Memory B cell (primary cell): ENCODE measurements at regions not wholly inside any gene's neighbourhood (a gene's known extent, or its start where the extent isn't known, plus 50 kb on each side); places are given as distances from the start of the nearest gene placed in this dataset.
A peak's percentile ranks its signal among the peaks of the same experiment; 100 is the strongest.

Source experiments
- ATAC-seq: fragments of 150-1000 bp; cut with Tn5 transposase; 2 replicates; pipeline ENCODE4 v1.10.0; 2021; ENCODE audit warnings: low read depth, mild to moderate bottlenecking, moderate library complexity
- DNase-seq, 2 donors: peaks; one replicate each; pipeline ENCODE4 v3.0.0; 2022; ENCODE audit warnings: low spot score in 2 of 2
- H3K27ac Mint-ChIP-seq: one replicate; pipeline ENCODE4 v1.8.0; 2022; ENCODE audit warnings: mild to moderate bottlenecking, moderate library complexity, mixed read lengths
- H3K27me3 Mint-ChIP-seq: one replicate; pipeline ENCODE4 v1.8.0; 2022; ENCODE audit warnings: mixed read lengths
- H3K36me3 Mint-ChIP-seq: one replicate; pipeline ENCODE4 v1.8.0; 2022; ENCODE audit warnings: mild to moderate bottlenecking, mixed read lengths
- H3K4me1 Mint-ChIP-seq: one replicate; pipeline ENCODE4 v1.8.0; 2022; ENCODE audit warnings: mixed read lengths
- H3K4me3 Mint-ChIP-seq: one replicate; pipeline ENCODE4 v1.8.0; 2022; ENCODE audit warnings: mild to moderate bottlenecking, moderate library complexity, mixed read lengths
- H3K9me3 Mint-ChIP-seq: one replicate; pipeline ENCODE4 v1.8.0; 2022; ENCODE audit warnings: mixed read lengths

- H3K27ac Mint-ChIP-seq: no peak overlapping the region
- no peak for DNase-seq
- no peaks in the 10 kb centered on the region for H3K36me3 Mint-ChIP-seq
- H3K9me3 Mint-ChIP-seq: peaks cover 1% of the 10 kb centered on the region
- no peak for ATAC-seq
- no peaks in the 10 kb centered on the region for H3K4me1 Mint-ChIP-seq
- H3K4me3 Mint-ChIP-seq: no peak overlapping the region
- peaks cover 7% of the 10 kb centered on the region for H3K27me3 Mint-ChIP-seq
Measured at GRCh38 chr10:20984662-20985061, 87.6 kb upstream of the NEBL start.

GRCh38 chr10:20981419-20981953, 84.4 kb upstream of the NEBL start:
- Mint-ChIP-seq H3K4me3 (no peak overlapping the region), H3K9me3 (no peaks in the 10 kb centered on the region), H3K27me3 (peaks cover 7% of the 10 kb centered on the region), H3K36me3 (no peaks in the 10 kb centered on the region), H3K4me1 (no peaks in the 10 kb centered on the region), H3K27ac (no peak overlapping the region)
- ATAC-seq: no peak
- DNase-seq: no peak

- Mint-ChIP-seq H3K4me1 (no peaks in the 10 kb centered on the region), H3K27me3 (peaks cover 7% of the 10 kb centered on the region), H3K27ac (no peak overlapping the region), H3K36me3 (no peaks in the 10 kb centered on the region), H3K9me3 (no peaks in the 10 kb centered on the region), H3K4me3 (no peak overlapping the region)
- ATAC-seq (no peak), DNase-seq (no peak)
Measured at GRCh38 chr10:20978617-20979016, 81.5 kb upstream of the NEBL start.

GRCh38 chr10:20977300-20977699, 80.2 kb upstream of the NEBL start:
- H3K4me3 Mint-ChIP-seq: no peak overlapping the region
- H3K27me3 Mint-ChIP-seq: peaks cover 8% of the 10 kb centered on the region
- H3K36me3 Mint-ChIP-seq: no peaks in the 10 kb centered on the region
- ATAC-seq: no peak
- DNase-seq: no peak
- no peaks in the 10 kb centered on the region for H3K9me3 Mint-ChIP-seq
- no peak overlapping the region for H3K27ac Mint-ChIP-seq
- no peaks in the 10 kb centered on the region for H3K4me1 Mint-ChIP-seq

GRCh38 chr10:20976891-20977290, 79.8 kb upstream of the NEBL start:
- Mint-ChIP-seq H3K27ac (no peak overlapping the region), H3K4me1 (no peaks in the 10 kb centered on the region), H3K9me3 (no peaks in the 10 kb centered on the region), H3K4me3 (no peak overlapping the region), H3K36me3 (no peaks in the 10 kb centered on the region), H3K27me3 (peaks cover 8% of the 10 kb centered on the region)
- DNase-seq (no peak), ATAC-seq (no peak)

GRCh38 chr10:20976390-20976789, 79.3 kb upstream of the NEBL start:
- no peaks in the 10 kb centered on the region for H3K36me3 Mint-ChIP-seq
- no peak overlapping the region for H3K27ac Mint-ChIP-seq
- no peaks in the 10 kb centered on the region for H3K9me3 Mint-ChIP-seq
- peaks cover 7% of the 10 kb centered on the region for H3K27me3 Mint-ChIP-seq
- no peak overlapping the region for H3K4me3 Mint-ChIP-seq
- H3K4me1 Mint-ChIP-seq: no peaks in the 10 kb centered on the region
- DNase-seq: no peak
- no peak for ATAC-seq

- ATAC-seq (no peak), DNase-seq (no peak)
- H3K9me3 Mint-ChIP-seq: no peaks in the 10 kb centered on the region
- H3K4me1 Mint-ChIP-seq: peaks cover 3% of the 10 kb centered on the region
- H3K27me3 Mint-ChIP-seq: peaks cover 7% of the 10 kb centered on the region
- H3K36me3 Mint-ChIP-seq: no peaks in the 10 kb centered on the region
- no peak overlapping the region for H3K27ac Mint-ChIP-seq
- H3K4me3 Mint-ChIP-seq: no peak overlapping the region
Measured at GRCh38 chr10:20975236-20975635, 78.1 kb upstream of the NEBL start.

GRCh38 chr10:20972925-20973324, 75.8 kb upstream of the NEBL start:
- Mint-ChIP-seq H3K4me1 (peaks cover 3% of the 10 kb centered on the region), H3K27ac (no peak overlapping the region), H3K36me3 (no peaks in the 10 kb centered on the region), H3K4me3 (no peak overlapping the region), H3K27me3 (peaks cover 5% of the 10 kb centered on the region), H3K9me3 (no peaks in the 10 kb centered on the region)
- ATAC-seq (no peak), DNase-seq (no peak)

GRCh38 chr10:20971901-20972300, 74.8 kb upstream of the NEBL start:
- no peak overlapping the region for H3K27ac Mint-ChIP-seq
- H3K36me3 Mint-ChIP-seq: no peaks in the 10 kb centered on the region
- H3K4me1 Mint-ChIP-seq: peaks cover 3% of the 10 kb centered on the region
- no peaks in the 10 kb centered on the region for H3K9me3 Mint-ChIP-seq
- ATAC-seq: no peak
- H3K4me3 Mint-ChIP-seq: no peak overlapping the region
- DNase-seq: no peak
- peaks cover 3% of the 10 kb centered on the region for H3K27me3 Mint-ChIP-seq

GRCh38 chr10:20970708-20971107, 73.6 kb upstream of the NEBL start:
- Mint-ChIP-seq H3K27me3 (peaks cover 1% of the 10 kb centered on the region), H3K4me3 (peak overlapping the region; percentile 50), H3K36me3 (no peaks in the 10 kb centered on the region), H3K4me1 (peaks cover 3% of the 10 kb centered on the region), H3K9me3 (no peaks in the 10 kb centered on the region), H3K27ac (no peak overlapping the region)
- DNase-seq (no peak), ATAC-seq (peak; percentile 85)

- H3K27ac Mint-ChIP-seq: no peak overlapping the region
- H3K4me3 Mint-ChIP-seq: no peak overlapping the region
- peaks cover 4% of the 10 kb centered on the region for H3K27me3 Mint-ChIP-seq
- H3K9me3 Mint-ChIP-seq: peaks cover 3% of the 10 kb centered on the region
- ATAC-seq (no peak), DNase-seq (no peak)
- H3K36me3 Mint-ChIP-seq: no peaks in the 10 kb centered on the region
- peaks cover 3% of the 10 kb centered on the region for H3K4me1 Mint-ChIP-seq
Measured at GRCh38 chr10:20970044-20970443, 72.9 kb upstream of the NEBL start.

GRCh38 chr10:20966426-20966825, 69.3 kb upstream of the NEBL start:
- Mint-ChIP-seq H3K4me3 (no peak overlapping the region), H3K27me3 (peaks cover 4% of the 10 kb centered on the region), H3K4me1 (peaks cover 3% of the 10 kb centered on the region), H3K27ac (no peak overlapping the region), H3K36me3 (no peaks in the 10 kb centered on the region), H3K9me3 (peaks cover 6% of the 10 kb centered on the region)
- ATAC-seq: no peak
- no peak for DNase-seq

GRCh38 chr10:20963721-20964595, 66.8 kb upstream of the NEBL start:
- no peak for ATAC-seq
- Mint-ChIP-seq H3K36me3 (no peaks in the 10 kb centered on the region), H3K27ac (no peak overlapping the region), H3K4me3 (no peak overlapping the region), H3K27me3 (peaks cover 4% of the 10 kb centered on the region), H3K4me1 (no peaks in the 10 kb centered on the region), H3K9me3 (peaks cover 6% of the 10 kb centered on the region)
- DNase-seq: no peak

GRCh38 chr10:20963056-20963455, 65.9 kb upstream of the NEBL start:
- Mint-ChIP-seq H3K9me3 (peaks cover 6% of the 10 kb centered on the region), H3K27ac (no peak overlapping the region), H3K4me1 (no peaks in the 10 kb centered on the region), H3K27me3 (peaks cover 4% of the 10 kb centered on the region), H3K36me3 (no peaks in the 10 kb centered on the region), H3K4me3 (no peak overlapping the region)
- no peak for ATAC-seq
- DNase-seq: no peak

GRCh38 chr10:20962165-20962564, 65.1 kb upstream of the NEBL start:
- no peak overlapping the region for H3K27ac Mint-ChIP-seq
- H3K27me3 Mint-ChIP-seq: peaks cover 4% of the 10 kb centered on the region
- H3K36me3 Mint-ChIP-seq: no peaks in the 10 kb centered on the region
- no peak overlapping the region for H3K4me3 Mint-ChIP-seq
- no peaks in the 10 kb centered on the region for H3K4me1 Mint-ChIP-seq
- ATAC-seq (no peak), DNase-seq (no peak)
- peaks cover 6% of the 10 kb centered on the region for H3K9me3 Mint-ChIP-seq
